Right atrium auricular region (tissue), 2 donors: ENCODE measurements at regions not wholly inside any gene's neighbourhood (a gene's known extent, or its start where the extent isn't known, plus 50 kb on each side); places are given as distances from the start of the nearest gene placed in this dataset.

Experiments
- DNase-seq: peaks from one replicate; pipeline ENCODE4 v3.0.0-alpha.2; 2019; ENCODE audit warnings: low spot score
- H3K27ac ChIP-seq, 2 donors: fragments of 200-600 bp; sonication (generic); 1 replicate in 1 of 2; 2 replicates in 1 of 2; pipeline ENCODE4 v1.5.1; 2016 to 2019
- H3K27me3 ChIP-seq, 2 donors: fragments of 200-600 bp; sonication (generic); one replicate each; pipeline versions ENCODE4 v1.5.1 to v1.6.0; 2017 to 2019
- H3K36me3 ChIP-seq: fragments of 200-600 bp; sonication (generic); one replicate; pipeline ENCODE4 v1.5.1; 2016
- H3K4me1 ChIP-seq, 2 donors: fragments of 200-600 bp; sonication (generic); one replicate each; pipeline versions ENCODE4 v1.5.1 to v1.6.0; 2017 to 2019
- H3K4me3 ChIP-seq, 2 donors: fragments of 200-600 bp; sonication (generic); 1 replicate in 1 of 2; 2 replicates in 1 of 2; pipeline ENCODE4 v1.5.1; 2017 to 2019; ENCODE audit warnings: mild to moderate bottlenecking in 1 of 2, moderate library complexity in 1 of 2
- H3K9me3 ChIP-seq, 2 donors: fragments of 200-600 bp; sonication (generic); one replicate each; pipeline ENCODE4 v1.5.1; 2019
- CTCF ChIP-seq, 2 donors: fragments of 200-600 bp; sonication (generic); IDR thresholded peaks; one replicate each; pipeline ENCODE4 v1.5.1; 2019; ENCODE audit warnings: antibody characterized with exemption in 2 of 2

GRCh38 chr17:52297230-52298010 is 138.9 kb upstream of the CA10 start:
- Histone ChIP-seq H3K9me3 (no peaks in the 10 kb centered on the region), H3K4me3 (no peak overlapping the region), H3K27ac (no peak overlapping the region), H3K27me3 (no peaks in the 10 kb centered on the region), H3K36me3 (no peaks in the 10 kb centered on the region), H3K4me1 (no peaks in the 10 kb centered on the region)
- TF ChIP-seq CTCF (IDR thresholded peaks at IDR 0.05) = no peak
- no peak for DNase-seq

- no peak for TF ChIP-seq CTCF (IDR thresholded peaks at IDR 0.05)
- Histone ChIP-seq H3K27ac (no peak overlapping the region), H3K9me3 (no peaks in the 10 kb centered on the region), H3K4me1 (no peaks in the 10 kb centered on the region), H3K27me3 (no peaks in the 10 kb centered on the region), H3K36me3 (no peaks in the 10 kb centered on the region), H3K4me3 (no peak overlapping the region)
- DNase-seq = no peak
These were observed 135.8 kb upstream of the CA10 start for GRCh38 chr17:52294301-52294700.

GRCh38 chr17:52287611-52288010 is 129.1 kb upstream of the CA10 start:
- Histone ChIP-seq H3K36me3 (no peaks in the 10 kb centered on the region), H3K27me3 (no peaks in the 10 kb centered on the region), H3K27ac (no peak overlapping the region), H3K4me1 (no peaks in the 10 kb centered on the region), H3K9me3 (no peaks in the 10 kb centered on the region), H3K4me3 (no peak overlapping the region)
- no peak for DNase-seq
- TF ChIP-seq CTCF (IDR thresholded peaks at IDR 0.05) = no peak

GRCh38 chr17:52283872-52284271 is 125.4 kb upstream of the CA10 start:
- Histone ChIP-seq H3K4me3 (no peak overlapping the region), H3K4me1 (no peaks in the 10 kb centered on the region), H3K9me3 (no peaks in the 10 kb centered on the region), H3K27ac (no peak overlapping the region), H3K27me3 (no peaks in the 10 kb centered on the region), H3K36me3 (no peaks in the 10 kb centered on the region)
- DNase-seq = no peak
- no peak for TF ChIP-seq CTCF (IDR thresholded peaks at IDR 0.05)

- no peak overlapping the region for H3K4me3 ChIP-seq
- TF ChIP-seq CTCF (IDR thresholded peaks at IDR 0.05) = no peak
- no peak for DNase-seq
- H3K36me3 ChIP-seq = no peaks in the 10 kb centered on the region
- no peaks in the 10 kb centered on the region for H3K27me3 ChIP-seq
- H3K9me3 ChIP-seq = no peaks in the 10 kb centered on the region
- H3K4me1 ChIP-seq = no peaks in the 10 kb centered on the region
- H3K27ac ChIP-seq = no peak overlapping the region
These were observed 118.0 kb upstream of the CA10 start for GRCh38 chr17:52276381-52277008.
